Activated CD4-positive, alpha-beta T cell treated with anti-CD3 and anti-CD28 coated beads, Interleukin-2, amount 50 U/mL, for 1 hour (primary cell): ENCODE measurements at regions not wholly inside any gene's neighbourhood (a gene's known extent, or its start where the extent isn't known, plus 50 kb on each side); places are given as distances from the start of the nearest gene placed in this dataset.

Experiments used
- DNase-seq: peaks from one replicate; pipeline ENCODE4 v3.0.0-alpha.2; 2020

GRCh38 chr9:18077941-18078678, 395.8 kb upstream of the ADAMTSL1 start:
- DNase-seq, result no peak

GRCh38 chr9:18092138-18092537, 381.8 kb upstream of the ADAMTSL1 start:
- DNase-seq, result no peak

GRCh38 chr9:18106006-18106560, 367.9 kb upstream of the ADAMTSL1 start:
- no peak for DNase-seq

- no peak for DNase-seq
Observed at GRCh38 chr9:18109675-18110074, 364.3 kb upstream of the ADAMTSL1 start.

GRCh38 chr9:18111146-18111545, 362.8 kb upstream of the ADAMTSL1 start:
- DNase-seq, result no peak

- DNase-seq, result no peak
Observed at GRCh38 chr9:18114559-18115475, 359.1 kb upstream of the ADAMTSL1 start.

- no peak for DNase-seq
Observed at GRCh38 chr9:18118268-18118667, 355.7 kb upstream of the ADAMTSL1 start.

- DNase-seq, result no peak
Observed at GRCh38 chr9:18122171-18122570, 351.8 kb upstream of the ADAMTSL1 start.

- no peak for DNase-seq
Observed at GRCh38 chr9:18124760-18125159, 349.2 kb upstream of the ADAMTSL1 start.

- DNase-seq, result no peak
Observed at GRCh38 chr9:18126831-18127498, 347.0 kb upstream of the ADAMTSL1 start.

GRCh38 chr9:18127499-18127875, 346.5 kb upstream of the ADAMTSL1 start:
- DNase-seq, result no peak

- DNase-seq, result no peak
Observed at GRCh38 chr9:18129809-18130334, 344.1 kb upstream of the ADAMTSL1 start.

- no peak for DNase-seq
Observed at GRCh38 chr9:18136354-18136994, 337.5 kb upstream of the ADAMTSL1 start.

- DNase-seq, result no peak
Observed at GRCh38 chr9:18137815-18138214, 336.1 kb upstream of the ADAMTSL1 start.

- no peak for DNase-seq
Observed at GRCh38 chr9:18138656-18139055, 335.3 kb upstream of the ADAMTSL1 start.

GRCh38 chr9:18141681-18142080, 332.3 kb upstream of the ADAMTSL1 start:
- no peak for DNase-seq

GRCh38 chr9:18143073-18143745, 330.7 kb upstream of the ADAMTSL1 start:
- DNase-seq, result no peak

GRCh38 chr9:18146329-18146728, 327.6 kb upstream of the ADAMTSL1 start:
- no peak for DNase-seq

- no peak for DNase-seq
Observed at GRCh38 chr9:18149471-18150011, 324.4 kb upstream of the ADAMTSL1 start.

GRCh38 chr9:18154661-18155060, 319.3 kb upstream of the ADAMTSL1 start:
- no peak for DNase-seq

- DNase-seq, result no peak
Observed at GRCh38 chr9:18159254-18159653, 314.7 kb upstream of the ADAMTSL1 start.

- no peak for DNase-seq
Observed at GRCh38 chr9:18163146-18163545, 310.8 kb upstream of the ADAMTSL1 start.
